Naive B cell (primary cell): ENCODE measurements at regions not wholly inside any gene's neighbourhood (a gene's known extent, or its start where the extent isn't known, plus 50 kb on each side); places are given as distances from the start of the nearest gene placed in this dataset.

Experiments
- ATAC-seq, 2 donors: fragments of 150-1000 bp; cut with Tn5 transposase; 2 replicates each; pipeline ENCODE4 v1.10.0; 2021; ENCODE audit warnings: low read depth in 2 of 2, mild to moderate bottlenecking in 2 of 2, moderate library complexity in 2 of 2
- DNase-seq: peaks from one replicate; pipeline ENCODE4 v3.0.0; 2022
- H3K27ac Mint-ChIP-seq, 6 donors: one replicate each; pipeline ENCODE4 v1.8.0; 2020 to 2022; ENCODE audit warnings: mild to moderate bottlenecking in 6 of 6, mixed read lengths in 6 of 6, moderate library complexity in 5 of 6, inconsistent platforms in 2 of 6
- H3K27me3 Mint-ChIP-seq, 3 donors: one replicate each; pipeline ENCODE4 v1.8.0; 2021 to 2022; ENCODE audit warnings: mixed read lengths in 3 of 3, mild to moderate bottlenecking in 1 of 3
- H3K36me3 Mint-ChIP-seq, 2 donors: one replicate each; pipeline ENCODE4 v1.8.0; 2020 to 2022; ENCODE audit warnings: mixed read lengths in 2 of 2, inconsistent platforms in 1 of 2, mild to moderate bottlenecking in 1 of 2
- H3K4me1 Mint-ChIP-seq, 3 donors: one replicate each; pipeline ENCODE4 v1.8.0; 2020 to 2022; ENCODE audit warnings: mixed read lengths in 3 of 3, inconsistent platforms in 1 of 3, mild to moderate bottlenecking in 1 of 3, moderate library complexity in 1 of 3
- H3K4me3 Mint-ChIP-seq, 8 donors: one replicate each; pipeline ENCODE4 v1.8.0; 2020 to 2022; ENCODE audit warnings: mild to moderate bottlenecking in 8 of 8, mixed read lengths in 8 of 8, moderate library complexity in 8 of 8, inconsistent platforms in 2 of 8
- H3K9me3 Mint-ChIP-seq, 7 donors: one replicate each; pipeline ENCODE4 v1.8.0; 2020 to 2022; ENCODE audit warnings: mixed read lengths in 7 of 7, mild to moderate bottlenecking in 5 of 7, inconsistent platforms in 2 of 7, moderate library complexity in 1 of 7

DNA sequence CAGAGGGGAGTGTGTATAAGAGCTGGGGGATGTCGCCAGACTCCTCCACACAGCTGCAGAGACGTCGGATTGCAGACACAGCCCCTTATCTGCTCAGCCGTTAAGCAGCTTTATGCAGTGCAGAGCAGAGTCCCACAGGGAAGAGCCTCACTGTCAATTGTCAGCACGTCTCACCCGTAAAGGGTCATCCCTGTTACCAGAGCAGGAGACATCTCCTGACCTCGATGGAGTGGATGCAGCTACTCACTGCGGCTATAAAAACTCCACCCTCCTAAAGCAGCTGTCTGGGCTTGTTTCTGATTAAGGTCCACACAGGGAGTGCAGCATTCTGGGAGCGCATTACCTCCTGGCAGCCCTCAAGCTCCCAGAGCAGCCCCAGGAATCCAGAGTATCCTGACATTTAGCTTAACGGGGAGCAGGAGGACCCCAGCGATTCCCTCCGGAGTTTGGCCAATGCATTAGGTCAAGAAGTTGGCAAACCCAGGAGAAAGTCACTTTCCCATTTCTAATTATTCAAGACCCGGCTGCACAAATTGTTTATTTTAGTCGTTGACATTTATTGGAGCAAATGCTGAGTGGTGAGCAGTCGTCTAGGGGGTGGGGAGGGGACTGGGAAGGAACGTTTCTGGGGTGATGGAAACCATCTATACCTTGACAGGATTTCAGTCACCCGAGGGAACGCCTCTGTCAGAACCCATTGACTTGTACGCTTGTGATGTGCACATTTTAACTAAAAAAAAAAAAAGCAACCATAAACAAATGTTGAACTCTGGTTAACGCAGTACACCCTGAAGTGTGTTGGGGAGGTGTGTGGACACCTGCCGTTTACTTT lies 100.0 kb upstream of the ZNF469 start:
- no peak overlapping the region for H3K27ac Mint-ChIP-seq
- H3K36me3 Mint-ChIP-seq: peaks cover 5 to 10% of the 10 kb centered on the region in 2 donors
- peaks cover 0 to 7% (median 4%) of the 10 kb centered on the region in 7 donors for H3K9me3 Mint-ChIP-seq
- H3K4me1 Mint-ChIP-seq: no peaks in the 10 kb centered on the region
- DNase-seq (no peak), ATAC-seq (no peak)
- H3K27me3 Mint-ChIP-seq: no peaks in the 10 kb centered on the region
- no peak overlapping the region for H3K4me3 Mint-ChIP-seq

DNA sequence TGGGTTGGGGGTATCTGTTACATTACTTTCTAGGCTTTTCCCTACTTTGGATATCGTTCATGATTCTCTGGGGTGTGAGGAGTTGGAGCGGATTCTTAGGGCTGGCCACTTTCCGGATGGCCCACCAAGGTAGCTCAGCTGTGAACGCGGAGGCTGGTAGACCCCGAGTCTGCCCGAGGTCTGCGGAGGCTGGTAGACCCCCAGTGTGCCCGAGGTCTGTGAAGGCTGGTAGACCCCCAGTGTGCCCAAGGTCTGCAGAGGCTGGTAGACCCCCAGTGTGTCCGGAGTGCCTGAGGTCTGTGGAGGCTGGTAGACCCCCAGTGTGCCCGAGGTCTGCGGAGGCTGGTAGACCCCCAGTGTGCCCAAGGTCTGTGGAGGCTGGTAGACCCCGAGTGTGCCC lies 99.2 kb upstream of the ZNF469 start:
- Mint-ChIP-seq H3K27me3 (no peaks in the 10 kb centered on the region), H3K4me3 (no peak overlapping the region), H3K36me3 (peaks cover 5 to 10% of the 10 kb centered on the region in 2 donors), H3K4me1 (no peaks in the 10 kb centered on the region), H3K9me3 (peaks cover 0 to 7% (median 4%) of the 10 kb centered on the region in 7 donors), H3K27ac (no peak overlapping the region)
- ATAC-seq (no peak), DNase-seq (no peak)

DNA sequence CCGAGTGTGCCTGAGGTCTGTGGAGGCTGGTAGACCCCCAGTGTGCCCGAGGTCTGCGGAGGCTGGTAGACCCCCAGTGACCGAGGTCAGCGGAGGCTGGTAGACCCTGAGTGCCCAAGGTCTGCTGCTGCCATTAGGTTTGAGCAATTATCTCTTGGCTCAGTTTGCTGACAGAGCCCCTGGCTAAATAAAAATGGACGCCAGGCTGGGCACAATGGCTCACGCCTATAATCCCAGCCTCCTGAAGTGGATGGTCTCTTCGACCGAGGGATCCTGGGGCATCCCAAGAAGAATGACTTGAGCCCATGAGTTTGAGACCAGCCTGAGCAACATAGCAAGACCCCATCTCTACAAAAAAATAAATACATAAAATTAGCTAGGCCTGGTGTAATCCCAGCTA lies 98.7 kb upstream of the ZNF469 start:
- H3K9me3 Mint-ChIP-seq: peaks cover 0 to 7% (median 4%) of the 10 kb centered on the region in 7 donors
- H3K36me3 Mint-ChIP-seq: peaks cover 5 to 10% of the 10 kb centered on the region in 2 donors
- H3K27me3 Mint-ChIP-seq: no peaks in the 10 kb centered on the region
- H3K27ac Mint-ChIP-seq: no peak overlapping the region
- no peak for DNase-seq
- no peak for ATAC-seq
- H3K4me3 Mint-ChIP-seq: no peak overlapping the region
- no peaks in the 10 kb centered on the region for H3K4me1 Mint-ChIP-seq

DNA sequence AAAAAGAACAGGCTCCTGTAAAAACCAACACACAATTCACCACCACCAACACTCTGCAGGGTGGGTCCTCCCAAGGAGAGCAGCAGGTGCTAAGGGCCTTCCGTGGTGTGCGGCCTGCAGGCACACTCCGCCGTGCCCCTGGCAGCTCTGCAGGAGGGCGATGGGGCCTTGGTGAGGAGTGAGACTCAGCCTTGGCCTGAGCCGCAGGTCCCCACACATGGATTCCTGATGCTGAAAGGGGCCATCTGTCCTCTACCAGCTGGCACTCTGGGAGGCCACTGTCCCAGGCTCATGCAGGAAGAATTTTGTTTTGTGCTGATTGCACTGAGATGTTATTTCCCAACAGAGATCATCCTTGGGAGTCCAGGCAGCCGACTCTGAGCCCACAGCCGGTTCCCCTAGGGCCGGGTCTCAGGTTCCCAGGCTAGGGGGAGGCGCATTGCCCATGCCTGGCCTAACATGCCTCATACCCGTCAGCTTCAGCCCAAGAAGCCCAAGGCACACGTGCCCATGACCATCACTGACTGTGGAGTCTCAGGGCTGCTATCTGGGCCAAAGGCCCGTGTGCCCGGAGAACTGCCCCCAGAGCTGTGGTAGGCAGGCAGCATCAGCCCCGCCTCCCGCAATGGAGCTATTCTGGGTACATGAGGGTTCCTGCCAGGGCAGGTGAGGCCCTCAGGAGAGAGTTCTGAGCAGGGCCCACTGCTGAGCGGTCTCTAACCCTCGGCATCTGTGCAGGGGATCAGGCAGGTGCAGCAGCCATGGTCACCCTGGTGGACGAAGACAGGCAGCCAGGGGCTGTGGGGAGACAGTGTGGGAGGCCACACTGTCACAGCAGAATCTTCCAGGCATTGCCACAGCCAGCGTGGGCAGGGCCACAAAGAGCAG lies 97.9 kb upstream of the ZNF469 start:
- ATAC-seq: no peak
- Mint-ChIP-seq H3K4me3 (no peak overlapping the region), H3K9me3 (peaks cover 0 to 7% (median 4%) of the 10 kb centered on the region in 7 donors), H3K27ac (no peak overlapping the region), H3K27me3 (no peaks in the 10 kb centered on the region), H3K36me3 (peaks cover 5 to 10% of the 10 kb centered on the region in 2 donors), H3K4me1 (no peaks in the 10 kb centered on the region)
- DNase-seq: no peak

DNA sequence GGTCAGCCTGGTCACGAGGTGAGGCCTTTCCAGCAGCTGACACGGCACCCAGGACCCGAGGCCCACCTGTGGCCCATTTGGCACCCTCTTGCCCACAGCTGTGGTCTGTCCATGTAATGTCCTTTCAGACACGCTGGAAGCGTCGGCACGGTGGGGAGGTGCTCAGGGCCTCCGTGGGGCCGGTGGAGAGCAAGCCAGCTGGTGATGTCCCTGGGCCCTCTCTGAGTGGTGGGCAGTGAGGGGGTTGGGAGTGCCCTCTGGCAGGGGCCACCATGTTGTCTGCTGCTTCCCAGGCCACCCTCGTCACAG lies 97.3 kb upstream of the ZNF469 start:
- Mint-ChIP-seq H3K4me1 (no peaks in the 10 kb centered on the region), H3K9me3 (peaks cover 0 to 7% (median 4%) of the 10 kb centered on the region in 7 donors), H3K27ac (no peak overlapping the region), H3K4me3 (no peak overlapping the region), H3K27me3 (no peaks in the 10 kb centered on the region), H3K36me3 (peaks cover 5 to 10% of the 10 kb centered on the region in 2 donors)
- no peak for ATAC-seq
- DNase-seq: no peak

- Mint-ChIP-seq H3K27ac (no peak overlapping the region), H3K9me3 (peaks cover 0 to 7% (median 4%) of the 10 kb centered on the region in 7 donors), H3K27me3 (no peaks in the 10 kb centered on the region), H3K4me1 (no peaks in the 10 kb centered on the region), H3K36me3 (peaks cover 5 to 10% of the 10 kb centered on the region in 2 donors), H3K4me3 (no peak overlapping the region)
- DNase-seq (no peak), ATAC-seq (no peak)
Observed at GRCh38 chr16:88286301-88286923, 96.3 kb upstream of the ZNF469 start.

DNA sequence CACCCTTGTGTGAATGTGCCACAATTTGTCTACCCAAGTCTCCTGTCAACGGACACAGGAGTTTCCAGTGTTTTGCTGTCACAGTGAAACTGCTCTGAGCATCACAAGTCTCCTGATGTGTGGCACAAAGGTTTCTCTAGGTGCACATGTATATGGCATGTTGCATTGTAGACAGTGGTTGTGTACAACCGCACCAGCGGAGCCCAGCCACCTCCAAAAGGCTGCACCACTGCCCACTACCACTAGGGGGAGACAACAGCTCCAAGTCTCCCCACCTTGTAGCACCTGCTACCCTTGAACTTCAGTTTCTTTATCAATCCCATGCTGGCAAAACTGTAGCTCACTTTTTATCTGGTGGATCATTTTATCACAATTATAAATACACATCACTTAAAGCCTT lies 95.5 kb upstream of the ZNF469 start:
- Mint-ChIP-seq H3K4me1 (no peaks in the 10 kb centered on the region), H3K27ac (no peak overlapping the region), H3K27me3 (peaks cover 0 to 5% (median 0%) of the 10 kb centered on the region in 3 donors), H3K9me3 (peaks cover 0 to 7% (median 6%) of the 10 kb centered on the region in 7 donors), H3K36me3 (peaks cover 5 to 10% of the 10 kb centered on the region in 2 donors), H3K4me3 (no peak overlapping the region)
- ATAC-seq (no peak), DNase-seq (no peak)

- Mint-ChIP-seq H3K36me3 (peaks cover 5 to 10% of the 10 kb centered on the region in 2 donors), H3K9me3 (peaks cover 0 to 11% (median 7%) of the 10 kb centered on the region in 7 donors), H3K27me3 (peaks cover 6 to 12% (median 7%) of the 10 kb centered on the region in 3 donors), H3K4me3 (no peak overlapping the region), H3K4me1 (no peaks in the 10 kb centered on the region), H3K27ac (no peak overlapping the region)
- no peak for ATAC-seq
- DNase-seq: no peak
Observed at GRCh38 chr16:88288303-88288702, 94.5 kb upstream of the ZNF469 start.

DNA sequence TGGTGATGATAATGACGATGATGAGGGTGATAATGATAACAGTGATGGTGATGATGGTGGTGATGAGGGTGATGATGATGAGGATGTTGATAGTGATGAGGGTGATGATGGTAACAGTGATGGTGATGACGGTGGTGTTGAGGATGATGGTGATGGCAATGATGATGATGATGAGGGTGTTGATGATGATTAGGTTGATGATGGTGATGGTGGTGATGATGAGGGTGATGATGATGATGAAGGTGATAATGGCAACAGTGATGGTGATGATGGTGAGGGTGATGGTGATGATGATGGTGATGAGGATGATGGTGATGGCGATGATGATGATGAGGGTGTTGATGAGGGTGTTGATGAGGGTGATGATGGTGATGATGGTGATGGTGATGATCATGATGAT lies 93.8 kb upstream of the ZNF469 start:
- Mint-ChIP-seq H3K27me3 (peaks cover 9 to 15% (median 11%) of the 10 kb centered on the region in 3 donors), H3K36me3 (peaks cover 5 to 10% of the 10 kb centered on the region in 2 donors), H3K27ac (no peak overlapping the region), H3K4me3 (no peak overlapping the region), H3K9me3 (peaks cover 0 to 12% (median 7%) of the 10 kb centered on the region in 7 donors), H3K4me1 (no peaks in the 10 kb centered on the region)
- DNase-seq (no peak), ATAC-seq (no peak)

DNA sequence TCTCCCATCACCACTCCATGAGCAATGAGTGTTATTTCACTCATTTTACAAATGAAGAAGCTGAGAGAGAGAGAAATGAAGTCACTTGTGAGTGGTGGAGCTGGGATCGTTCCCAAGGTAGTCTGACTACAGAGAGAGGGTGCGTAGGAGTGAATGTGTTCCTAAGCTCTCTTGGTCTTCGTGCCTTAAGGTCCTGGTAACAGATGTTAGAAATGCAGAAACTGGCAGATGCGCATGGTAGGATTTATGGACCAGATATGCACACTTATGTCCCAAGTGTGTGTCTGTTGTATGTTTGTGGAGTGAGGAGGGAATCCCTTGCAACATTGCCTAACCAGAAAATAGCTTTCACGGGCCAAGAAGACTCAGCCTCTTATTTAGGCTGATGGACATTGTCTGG lies 93.2 kb upstream of the ZNF469 start:
- Mint-ChIP-seq H3K36me3 (peaks cover 5 to 10% of the 10 kb centered on the region in 2 donors), H3K4me1 (no peaks in the 10 kb centered on the region), H3K9me3 (peaks cover 0 to 12% (median 7%) of the 10 kb centered on the region in 7 donors), H3K27me3 (peaks cover 9 to 15% (median 11%) of the 10 kb centered on the region in 3 donors), H3K27ac (no peak overlapping the region), H3K4me3 (no peak overlapping the region)
- DNase-seq: no peak
- no peak for ATAC-seq

- no peak for DNase-seq
- H3K4me1 Mint-ChIP-seq: no peaks in the 10 kb centered on the region
- H3K9me3 Mint-ChIP-seq: peaks cover 0 to 12% (median 7%) of the 10 kb centered on the region in 7 donors
- H3K27me3 Mint-ChIP-seq: peaks cover 9 to 15% (median 11%) of the 10 kb centered on the region in 3 donors
- H3K36me3 Mint-ChIP-seq: peaks cover 5 to 10% of the 10 kb centered on the region in 2 donors
- H3K4me3 Mint-ChIP-seq: no peak overlapping the region
- ATAC-seq: no peak
- no peak overlapping the region for H3K27ac Mint-ChIP-seq
Observed at GRCh38 chr16:88289968-88290401, 92.8 kb upstream of the ZNF469 start.

DNA sequence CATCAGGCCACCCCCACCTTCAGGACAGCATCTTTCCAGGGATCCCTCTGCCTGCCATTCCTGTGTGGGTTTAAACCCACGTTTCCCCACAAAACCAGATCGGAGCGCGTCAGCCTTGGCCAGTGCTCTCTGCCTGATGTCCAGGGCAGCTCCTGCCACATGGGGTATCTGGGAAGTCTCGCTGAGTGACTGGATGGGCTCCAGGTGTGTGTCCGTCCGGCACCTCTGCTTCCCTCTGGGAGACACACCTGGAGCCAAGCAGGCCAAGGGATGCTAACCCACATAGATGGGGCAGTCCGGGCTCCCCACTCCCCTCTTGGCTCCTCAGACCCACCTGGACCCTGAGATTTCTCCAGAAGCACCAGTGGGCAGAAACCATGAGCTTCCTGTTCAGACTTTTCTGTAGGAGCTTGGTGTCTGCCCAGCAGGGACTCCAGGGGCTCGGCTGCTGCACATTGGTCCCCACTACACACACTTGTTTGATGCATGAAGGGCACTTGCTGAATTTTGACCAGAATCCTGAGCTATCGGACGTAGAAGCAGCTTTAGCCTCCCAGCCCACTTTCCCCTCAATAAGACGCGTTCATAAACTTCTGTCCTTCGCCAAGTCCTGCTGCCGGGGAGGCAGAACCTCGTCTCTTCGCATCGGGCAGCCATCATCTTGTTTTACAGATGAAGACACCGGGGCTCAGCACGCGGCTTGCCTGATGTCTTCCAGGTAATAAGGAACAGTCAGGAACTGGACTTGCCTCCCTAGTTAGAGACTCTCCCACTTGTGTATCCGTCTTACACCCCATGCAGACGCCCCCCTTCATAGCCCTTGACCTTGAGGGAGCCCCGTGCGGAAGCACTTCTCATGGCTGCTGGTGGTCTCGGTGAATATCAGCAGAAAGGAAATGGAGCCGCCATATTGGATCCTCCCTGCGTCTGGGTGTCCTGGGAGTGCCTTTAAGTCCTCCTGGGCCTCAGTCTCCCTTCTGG lies 91.6 kb upstream of the ZNF469 start:
- H3K27me3 Mint-ChIP-seq: peaks cover 9 to 15% (median 11%) of the 10 kb centered on the region in 3 donors
- no peaks in the 10 kb centered on the region for H3K4me1 Mint-ChIP-seq
- no peak for ATAC-seq
- peaks cover 0 to 11% (median 5%) of the 10 kb centered on the region in 7 donors for H3K9me3 Mint-ChIP-seq
- DNase-seq: no peak
- H3K27ac Mint-ChIP-seq: no peak overlapping the region
- H3K4me3 Mint-ChIP-seq: peak overlapping the region in 2 of 8 donors; percentile 3 to 57
- H3K36me3 Mint-ChIP-seq: peaks cover 5 to 10% of the 10 kb centered on the region in 2 donors
